ENCODE measurements at regions not wholly inside any gene's neighbourhood (a gene's known extent, or its start where the extent isn't known, plus 50 kb on each side); places are given as distances from the start of the nearest gene placed in this dataset.
A peak's percentile ranks its signal among the peaks of the same experiment; 100 is the strongest.

DNA sequence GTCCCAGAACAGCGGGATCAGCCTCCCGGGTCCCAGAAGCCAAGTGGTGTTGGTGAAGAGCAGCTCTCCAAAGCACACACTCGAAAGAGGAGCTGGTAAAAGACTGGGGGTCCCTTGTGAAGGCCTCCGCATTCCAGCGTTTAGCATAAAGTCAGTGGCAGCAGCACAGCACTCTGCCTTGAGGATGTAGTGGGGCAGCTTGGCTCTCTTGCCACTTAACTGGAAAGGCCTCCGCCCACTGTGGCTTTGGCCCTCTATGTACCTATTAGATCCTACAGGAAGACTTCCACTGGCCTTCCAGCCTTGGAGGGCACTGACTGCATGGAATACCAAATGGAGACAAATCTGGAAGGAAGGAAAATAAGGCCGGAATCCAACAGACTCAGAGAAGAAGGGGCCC lies 1455.3 kb downstream of the BRD1 start:
- peak; percentile 28 for DNase-seq
- 89 to 93% methylated on average over 7 of the region's 7 CpGs for WGBS, 2 donors
- H3K4me1 ChIP-seq = peaks cover 0 to 11% (median 9%) of the 10 kb centered on the region in 4 donors
- intact Hi-C loops (cut with DNase I) = no loop called here
- no peaks in the 10 kb centered on the region for H3K36me3 ChIP-seq
- no peak overlapping the region for H3K27ac ChIP-seq
- H3K27me3 ChIP-seq = peaks cover 0 to 7% (median 0%) of the 10 kb centered on the region in 3 donors
- TF ChIP-seq EP300 (IDR thresholded peaks at IDR 0.05) (no peak), POLR2A (IDR thresholded peaks at IDR 0.05) (no peak), POLR2AphosphoS5 (IDR thresholded peaks at IDR 0.05) (no peak)
- TF ChIP-seq, protein P1, sequence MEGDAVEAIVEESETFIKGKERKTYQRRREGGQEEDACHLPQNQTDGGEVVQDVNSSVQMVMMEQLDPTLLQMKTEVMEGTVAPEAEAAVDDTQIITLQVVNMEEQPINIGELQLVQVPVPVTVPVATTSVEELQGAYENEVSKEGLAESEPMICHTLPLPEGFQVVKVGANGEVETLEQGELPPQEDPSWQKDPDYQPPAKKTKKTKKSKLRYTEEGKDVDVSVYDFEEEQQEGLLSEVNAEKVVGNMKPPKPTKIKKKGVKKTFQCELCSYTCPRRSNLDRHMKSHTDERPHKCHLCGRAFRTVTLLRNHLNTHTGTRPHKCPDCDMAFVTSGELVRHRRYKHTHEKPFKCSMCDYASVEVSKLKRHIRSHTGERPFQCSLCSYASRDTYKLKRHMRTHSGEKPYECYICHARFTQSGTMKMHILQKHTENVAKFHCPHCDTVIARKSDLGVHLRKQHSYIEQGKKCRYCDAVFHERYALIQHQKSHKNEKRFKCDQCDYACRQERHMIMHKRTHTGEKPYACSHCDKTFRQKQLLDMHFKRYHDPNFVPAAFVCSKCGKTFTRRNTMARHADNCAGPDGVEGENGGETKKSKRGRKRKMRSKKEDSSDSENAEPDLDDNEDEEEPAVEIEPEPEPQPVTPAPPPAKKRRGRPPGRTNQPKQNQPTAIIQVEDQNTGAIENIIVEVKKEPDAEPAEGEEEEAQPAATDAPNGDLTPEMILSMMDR (IDR thresholded peaks at IDR 0.05) = no peak
- H3K4me3 ChIP-seq = no peak overlapping the region
- H3K9me3 ChIP-seq = no peaks in the 10 kb centered on the region

DNA sequence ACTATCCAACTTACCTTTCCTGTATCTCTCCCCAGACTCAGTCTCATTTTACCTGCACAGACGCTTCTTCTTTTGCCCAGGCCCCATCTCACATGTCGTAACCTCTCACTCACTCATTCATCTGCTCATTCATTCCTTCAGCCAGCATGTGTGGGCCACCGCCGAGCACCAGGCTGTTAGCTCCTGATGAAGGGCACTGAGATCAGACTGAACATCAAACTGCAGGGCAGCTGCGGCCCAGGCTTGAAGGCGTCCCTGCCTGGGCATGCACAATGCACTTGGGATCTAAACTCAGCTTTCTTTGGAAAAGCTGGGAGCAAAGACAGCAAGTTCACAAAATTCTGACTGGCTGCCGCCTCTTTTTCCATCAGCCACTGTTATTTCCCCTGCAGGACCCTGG lies 1456.3 kb downstream of the BRD1 start:
- Histone ChIP-seq H3K9me3 (no peaks in the 10 kb centered on the region), H3K27me3 (peaks cover 0 to 3% (median 0%) of the 10 kb centered on the region in 3 donors), H3K27ac (no peak overlapping the region), H3K4me1 (peaks cover 0 to 11% (median 9%) of the 10 kb centered on the region in 4 donors), H3K4me3 (no peak overlapping the region), H3K36me3 (no peaks in the 10 kb centered on the region)
- TF ChIP-seq POLR2AphosphoS5 (IDR thresholded peaks at IDR 0.05) = no peak
- intact Hi-C loops (cut with DNase I) = no loop called here
- WGBS, 2 donors = 86 to 87% methylated on average over 7 of the region's 7 CpGs
- DNase-seq = peak; percentile 30

DNA sequence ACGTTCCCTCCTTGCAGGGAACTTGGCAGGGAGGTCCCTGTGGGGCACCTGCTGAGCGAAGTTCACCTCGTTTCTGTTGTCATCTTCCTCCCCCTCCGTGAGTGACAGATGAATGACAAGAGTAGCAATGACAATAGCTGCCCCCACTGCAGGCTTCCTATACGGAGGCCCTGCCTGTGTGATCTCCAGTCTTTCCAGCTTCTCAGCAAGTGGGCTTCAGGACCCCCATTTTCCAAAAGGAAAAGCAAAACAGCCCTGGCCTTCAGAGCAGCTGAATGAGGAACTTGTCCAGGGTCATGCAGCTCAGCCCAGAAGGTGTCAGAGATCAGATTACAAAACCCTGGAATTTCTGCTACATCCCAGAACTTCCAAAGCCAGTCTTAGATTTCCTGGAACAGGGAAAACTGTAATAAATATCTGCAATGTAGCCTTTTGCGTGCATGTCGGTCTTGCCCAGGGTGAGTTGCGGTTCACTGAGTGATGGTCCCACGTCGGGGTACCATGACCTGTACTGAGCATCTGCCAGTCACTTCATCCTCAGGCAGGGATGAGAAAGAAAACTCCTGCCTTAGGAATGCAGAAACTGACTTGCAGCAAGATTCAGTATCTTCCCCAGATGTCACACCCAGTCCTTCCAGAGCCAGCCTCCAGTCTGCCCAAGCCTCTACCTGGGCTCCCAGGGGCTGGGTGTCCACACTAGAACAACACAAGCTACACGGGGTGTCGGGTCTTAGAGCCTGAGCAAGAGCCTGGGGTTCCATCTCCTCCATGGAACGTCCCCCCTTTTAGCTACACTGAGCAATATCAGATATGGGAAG lies 1457.0 kb downstream of the BRD1 start:
- Histone ChIP-seq H3K27ac (no peak overlapping the region), H3K27me3 (peaks cover 0 to 3% (median 0%) of the 10 kb centered on the region in 3 donors), H3K36me3 (no peaks in the 10 kb centered on the region), H3K9me3 (no peaks in the 10 kb centered on the region), H3K4me1 (peaks cover 0 to 11% (median 9%) of the 10 kb centered on the region in 4 donors), H3K4me3 (no peak overlapping the region)
- TF ChIP-seq EP300 (IDR thresholded peaks at IDR 0.05) (no peak), POLR2AphosphoS5 (IDR thresholded peaks at IDR 0.05) (no peak), POLR2A (IDR thresholded peaks at IDR 0.05) (no peak)
- TF ChIP-seq, protein P1 (IDR thresholded peaks at IDR 0.05) = no peak
- WGBS, 2 donors = 62 to 66% methylated on average over 13 of the region's 13 CpGs
- intact Hi-C loops (cut with DNase I) = no loop called here
- peak; percentile 28 for DNase-seq

DNA sequence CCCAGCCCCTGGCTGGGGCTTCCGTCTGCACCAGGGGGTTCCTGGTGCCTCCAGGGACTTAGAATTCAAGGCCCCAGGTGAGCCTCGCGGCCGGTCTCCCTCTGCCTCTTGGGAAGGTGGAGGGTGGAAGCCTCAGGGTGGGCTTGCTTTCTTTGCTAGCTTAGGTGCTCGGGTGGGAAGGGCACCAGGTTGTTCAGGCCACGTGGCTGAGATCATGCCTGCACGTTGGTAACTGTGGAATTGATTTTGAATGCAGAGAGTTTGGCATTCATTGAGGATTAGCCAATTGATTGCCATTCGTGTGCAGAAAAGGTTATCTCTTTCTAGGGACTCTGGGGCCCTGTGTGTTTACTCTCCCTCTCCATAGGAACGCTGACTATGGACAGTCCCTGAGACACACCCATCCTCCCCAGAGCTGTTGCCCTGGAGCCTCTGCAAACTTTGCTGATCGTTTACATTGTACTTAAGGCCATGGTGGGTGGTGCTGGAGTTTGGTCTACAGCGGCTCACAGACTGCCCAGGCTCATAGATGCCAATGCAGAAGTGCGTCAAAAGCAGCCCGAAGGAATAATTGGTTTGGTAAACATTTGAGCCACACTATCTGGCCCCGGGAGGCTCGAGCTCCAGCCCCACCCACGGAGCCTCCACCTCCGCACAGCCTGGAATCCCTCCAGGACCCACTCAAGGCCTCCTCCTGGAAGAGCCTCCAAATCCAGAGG lies 1457.7 kb downstream of the BRD1 start:
- intact Hi-C loops (cut with DNase I) = no loop called here
- Histone ChIP-seq H3K36me3 (no peaks in the 10 kb centered on the region), H3K27ac (no peak overlapping the region), H3K4me3 (no peak overlapping the region), H3K4me1 (peaks cover 0 to 11% (median 9%) of the 10 kb centered on the region in 4 donors), H3K27me3 (peaks cover 0 to 3% (median 0%) of the 10 kb centered on the region in 3 donors), H3K9me3 (no peaks in the 10 kb centered on the region)
- 28 to 38% methylated on average over 17 of the region's 17 CpGs for WGBS, 2 donors
- TF ChIP-seq POLR2AphosphoS5 (IDR thresholded peaks at IDR 0.05) (no peak), EP300 (IDR thresholded peaks at IDR 0.05) (no peak), POLR2A (IDR thresholded peaks at IDR 0.05) (no peak)
- TF ChIP-seq, protein P1 (IDR thresholded peaks at IDR 0.05) = no peak
- peak; percentile 42 for DNase-seq

DNA sequence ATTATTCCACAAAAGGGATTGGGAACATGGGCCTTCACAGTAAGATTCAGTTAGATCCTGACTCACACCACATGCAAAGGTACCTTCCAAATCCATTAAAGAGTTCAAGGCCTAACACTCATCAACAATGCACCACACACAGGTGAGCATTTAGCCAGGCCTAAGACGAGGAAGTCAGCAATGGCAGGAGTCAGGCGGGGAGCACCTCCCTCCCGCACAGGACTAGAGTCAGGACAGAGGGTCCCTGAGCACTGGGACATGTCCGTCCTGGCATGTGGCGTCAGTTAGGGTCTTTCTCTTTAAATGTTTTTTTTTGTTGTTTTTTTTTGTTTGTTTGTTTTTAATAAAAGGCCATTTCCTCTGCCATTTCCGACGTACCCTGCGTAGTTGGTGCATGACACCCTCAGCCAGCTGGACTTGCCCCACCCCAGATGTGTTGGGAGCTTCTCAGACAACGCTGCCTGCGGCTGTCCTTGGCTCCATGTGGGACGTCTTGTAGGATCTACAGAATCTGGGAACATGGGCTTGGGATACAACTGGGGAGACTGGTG lies 1458.6 kb downstream of the BRD1 start:
- peak; percentile 40 for DNase-seq
- H3K27ac ChIP-seq = no peak overlapping the region
- 82% methylated on average over 11 of the region's 11 CpGs for WGBS, 2 donors
- peaks cover 0 to 11% (median 9%) of the 10 kb centered on the region in 4 donors for H3K4me1 ChIP-seq
- no peaks in the 10 kb centered on the region for H3K36me3 ChIP-seq
- TF ChIP-seq EP300 (IDR thresholded peaks at IDR 0.05) = no peak
- no peak overlapping the region for H3K4me3 ChIP-seq
- intact Hi-C loops (cut with DNase I) = no loop called here
- peaks cover 0 to 3% (median 0%) of the 10 kb centered on the region in 3 donors for H3K27me3 ChIP-seq
- no peaks in the 10 kb centered on the region for H3K9me3 ChIP-seq
